Osteoblast (primary cell): ENCODE measurements at regions not wholly inside any gene's neighbourhood (a gene's known extent, or its start where the extent isn't known, plus 50 kb on each side); places are given as distances from the start of the nearest gene placed in this dataset.

Experiments used
- DNase-seq: peaks from one replicate; pipeline ENCODE4 v3.0.0; 2011; ENCODE audit warnings: low spot score, mixed read lengths; ENCODE audit not compliant: insufficient read length; ENCODE audit errors: missing footprints
- H2AFZ ChIP-seq: 2 replicates; pipeline ENCODE4 v1.6.0; 2011; ENCODE audit warnings: mild to moderate bottlenecking, low read length
- H3K27ac ChIP-seq: 2 replicates; pipeline ENCODE4 v1.5.1; 2011; ENCODE audit warnings: mild to moderate bottlenecking, low read depth, low read length, moderate library complexity
- H3K27me3 ChIP-seq: 2 replicates; pipeline ENCODE4 v1.6.0; 2012; ENCODE audit warnings: mild to moderate bottlenecking, control low read depth, inconsistent platforms, low read length, moderate library complexity; ENCODE audit not compliant: insufficient read depth
- H3K36me3 ChIP-seq: 2 replicates; pipeline ENCODE4 v1.5.1; 2011; ENCODE audit warnings: mild to moderate bottlenecking, low read length, control low read depth, moderate library complexity; ENCODE audit not compliant: insufficient read depth
- H3K4me1 ChIP-seq: 2 replicates; pipeline ENCODE4 v1.5.1; 2011; ENCODE audit warnings: mild to moderate bottlenecking, low read length, control low read depth, moderate library complexity; ENCODE audit not compliant: insufficient read depth
- H3K4me2 ChIP-seq: 2 replicates; pipeline ENCODE4 v1.6.0; 2011; ENCODE audit warnings: mild to moderate bottlenecking, low read length; ENCODE audit not compliant: insufficient read depth
- H3K4me3 ChIP-seq: fragments of 200-600 bp; sonication (generic); 3 replicates; pipeline ENCODE4 v1.5.1; 2012; ENCODE audit warnings: mild to moderate bottlenecking, low read length, inconsistent platforms; ENCODE audit not compliant: insufficient read depth
- H3K79me2 ChIP-seq: 2 replicates; pipeline ENCODE4 v1.6.0; 2012; ENCODE audit warnings: mild to moderate bottlenecking, low read length, control low read depth, inconsistent platforms; ENCODE audit not compliant: insufficient read depth
- H3K9me3 ChIP-seq: 2 replicates; pipeline ENCODE4 v1.5.1; 2011; ENCODE audit warnings: low read depth, low read length, control low read depth
- H4K20me1 ChIP-seq: 2 replicates; pipeline ENCODE4 v1.6.0; 2012; ENCODE audit warnings: mild to moderate bottlenecking, low read length, control low read depth; ENCODE audit not compliant: insufficient read depth
- CTCF ChIP-seq: IDR thresholded peaks from 2 replicates; pipeline ENCODE4 v1.5.1; 2011; ENCODE audit warnings: mild to moderate bottlenecking, low read depth, low read length, moderate library complexity; ENCODE audit errors: extremely low read depth

- no peak for TF ChIP-seq CTCF
- H3K9me3 ChIP-seq = peaks cover 3% of the 10 kb centered on the region
- no peaks in the 10 kb centered on the region for H4K20me1 ChIP-seq
- no peaks in the 10 kb centered on the region for H3K4me1 ChIP-seq
- H3K4me3 ChIP-seq = no peak overlapping the region
- peak; percentile 80 for DNase-seq
- H2AFZ ChIP-seq = no peak overlapping the region
- H3K27me3 ChIP-seq = no peaks in the 10 kb centered on the region
- no peaks in the 10 kb centered on the region for H3K36me3 ChIP-seq
- no peak overlapping the region for H3K4me2 ChIP-seq
- no peak overlapping the region for H3K27ac ChIP-seq
- H3K79me2 ChIP-seq = no peaks in the 10 kb centered on the region
Observed at GRCh38 chr2:239773228-239774141, 251.7 kb downstream of the NDUFA10 start.

GRCh38 chr2:239772721-239773120 is 252.4 kb downstream of the NDUFA10 start:
- no peak overlapping the region for H2AFZ ChIP-seq
- no peak overlapping the region for H3K27ac ChIP-seq
- H3K4me1 ChIP-seq = no peaks in the 10 kb centered on the region
- H3K4me2 ChIP-seq = no peak overlapping the region
- H3K27me3 ChIP-seq = no peaks in the 10 kb centered on the region
- peak; percentile 4 for DNase-seq
- no peak for TF ChIP-seq CTCF
- no peaks in the 10 kb centered on the region for H3K36me3 ChIP-seq
- H3K4me3 ChIP-seq = no peak overlapping the region
- H4K20me1 ChIP-seq = no peaks in the 10 kb centered on the region
- peaks cover 3% of the 10 kb centered on the region for H3K9me3 ChIP-seq
- no peaks in the 10 kb centered on the region for H3K79me2 ChIP-seq

- no peak for TF ChIP-seq CTCF
- no peak for DNase-seq
- Histone ChIP-seq H3K27ac (no peak overlapping the region), H4K20me1 (no peaks in the 10 kb centered on the region), H3K79me2 (no peaks in the 10 kb centered on the region), H3K4me1 (no peaks in the 10 kb centered on the region), H3K4me2 (no peak overlapping the region), H3K36me3 (no peaks in the 10 kb centered on the region), H3K27me3 (no peaks in the 10 kb centered on the region), H3K9me3 (peaks cover 3% of the 10 kb centered on the region), H3K4me3 (no peak overlapping the region), H2AFZ (no peak overlapping the region)
Observed at GRCh38 chr2:239770246-239770639, 254.9 kb downstream of the NDUFA10 start.

GRCh38 chr2:239769554-239770245 is 255.4 kb downstream of the NDUFA10 start:
- H3K9me3 ChIP-seq = peaks cover 3% of the 10 kb centered on the region
- no peak overlapping the region for H3K4me3 ChIP-seq
- no peak for TF ChIP-seq CTCF
- H3K27me3 ChIP-seq = no peaks in the 10 kb centered on the region
- no peaks in the 10 kb centered on the region for H3K4me1 ChIP-seq
- DNase-seq = peak; percentile 25
- no peak overlapping the region for H2AFZ ChIP-seq
- no peak overlapping the region for H3K27ac ChIP-seq
- no peaks in the 10 kb centered on the region for H4K20me1 ChIP-seq
- no peaks in the 10 kb centered on the region for H3K79me2 ChIP-seq
- H3K4me2 ChIP-seq = no peak overlapping the region
- H3K36me3 ChIP-seq = no peaks in the 10 kb centered on the region
